Activated CD8-positive, alpha-beta T cell treated with anti-CD3 and anti-CD28 coated beads for 36 hours (primary cell): ENCODE measurements at regions not wholly inside any gene's neighbourhood (a gene's known extent, or its start where the extent isn't known, plus 50 kb on each side); places are given as distances from the start of the nearest gene placed in this dataset.
A peak's percentile ranks its signal among the peaks of the same experiment; 100 is the strongest.

Experiments
- ATAC-seq: fragments of 200-7000 bp; cut with Tn5 transposase; one replicate; pipeline ENCODE4 v1.10.0; 2021; ENCODE audit warnings: mild to moderate bottlenecking, moderate library complexity
- CTCF ChIA-PET: fragments of 350-600 bp; sonication (Branson Sonifier 250); formaldehyde crosslinking; loops from one replicate; lab custom pipeline; 2021; ENCODE audit warnings: antibody characterized with exemption; lab: Charles Lee
- POLR2A ChIA-PET: fragments of 350-600 bp; sonication (Branson Sonifier 250); formaldehyde crosslinking; loops from one replicate; lab custom pipeline; 2021; ENCODE audit warnings: antibody characterized with exemption; lab: Charles Lee
- DNase-seq: peaks from one replicate; pipeline ENCODE4 v3.0.0-alpha.2; 2020
- H3K27ac Mint-ChIP-seq: one replicate; pipeline ENCODE4 v1.8.0; 2021; ENCODE audit warnings: mild to moderate bottlenecking, mixed read lengths
- H3K27me3 Mint-ChIP-seq: one replicate; pipeline ENCODE4 v1.8.0; 2021; ENCODE audit warnings: mixed read lengths
- H3K36me3 Mint-ChIP-seq: one replicate; pipeline ENCODE4 v1.8.0; 2021; ENCODE audit warnings: low read depth, mixed read lengths
- H3K4me1 Mint-ChIP-seq: one replicate; pipeline ENCODE4 v1.8.0; 2021; ENCODE audit warnings: low read depth, mixed read lengths
- H3K4me3 Mint-ChIP-seq: one replicate; pipeline ENCODE4 v1.8.0; 2021; ENCODE audit warnings: mild to moderate bottlenecking, moderate library complexity, mixed read lengths
- H3K9me3 Mint-ChIP-seq: one replicate; pipeline ENCODE4 v1.8.0; 2021; ENCODE audit warnings: mixed read lengths
- CTCF ChIP-seq: fragments of 200-600 bp; IDR thresholded peaks from one replicate; pipeline ENCODE4 v1.8.0; 2022; ENCODE audit warnings: antibody characterized with exemption, mild to moderate bottlenecking
- intact Hi-C: fragments of 100-400 bp; cut with micrococcal nuclease; formaldehyde crosslinking; loops from one replicate; pipeline ENCODE4 v1.10.0; 2022

GRCh38 chr6:20310185-20310584, 91.5 kb upstream of the E2F3 start:
- TF ChIP-seq CTCF, result no peak
- Mint-ChIP-seq H3K4me1 (peaks cover 4% of the 10 kb centered on the region), H3K27me3 (no peaks in the 10 kb centered on the region), H3K27ac (no peak overlapping the region), H3K36me3 (no peaks in the 10 kb centered on the region), H3K4me3 (no peak overlapping the region), H3K9me3 (no peaks in the 10 kb centered on the region)
- CTCF ChIA-PET, result interaction anchor here (1.6 kb wide), 1 partner anchor 10 kb away, joined by 7 read pairs; no protein-coding TSS in a partner anchor
- intact Hi-C loops, result no loop called here
- DNase-seq, result no peak
- no peak for ATAC-seq
- POLR2A ChIA-PET, result no interaction called here

- ATAC-seq (no peak), DNase-seq (no peak)
- Mint-ChIP-seq H3K27ac (no peak overlapping the region), H3K4me3 (no peak overlapping the region), H3K27me3 (no peaks in the 10 kb centered on the region), H3K4me1 (peaks cover 4% of the 10 kb centered on the region), H3K9me3 (no peaks in the 10 kb centered on the region), H3K36me3 (no peaks in the 10 kb centered on the region)
- TF ChIP-seq CTCF, result no peak
- intact Hi-C loops, result no loop called here
- CTCF ChIA-PET, result interaction anchor here (1.2 kb wide), 1 partner anchor 22 kb away, joined by 3 read pairs; no protein-coding TSS in a partner anchor
- POLR2A ChIA-PET, result interaction anchor here (0.7 kb wide), 1 partner anchor 92 kb away, joined by 4 read pairs; no protein-coding TSS in a partner anchor
These were observed 89.1 kb upstream of the E2F3 start for GRCh38 chr6:20312606-20313005.

GRCh38 chr6:20313051-20313450, 88.6 kb upstream of the E2F3 start:
- ATAC-seq (peak; percentile 37), DNase-seq (no peak)
- Mint-ChIP-seq H3K27ac (no peak overlapping the region), H3K4me1 (peaks cover 4% of the 10 kb centered on the region), H3K27me3 (no peaks in the 10 kb centered on the region), H3K9me3 (no peaks in the 10 kb centered on the region), H3K4me3 (no peak overlapping the region), H3K36me3 (no peaks in the 10 kb centered on the region)
- ChIA-PET CTCF (interaction anchor here (1.2 kb wide), 1 partner anchor 22 kb away, joined by 3 read pairs; no protein-coding TSS in a partner anchor), POLR2A (interaction anchor here (0.7 kb wide), 1 partner anchor 92 kb away, joined by 4 read pairs; no protein-coding TSS in a partner anchor)
- no peak for TF ChIP-seq CTCF
- intact Hi-C loops, result no loop called here

- no peaks in the 10 kb centered on the region for H3K36me3 Mint-ChIP-seq
- CTCF ChIA-PET, result interaction anchor here (1.1 to 1.4 kb wide), 2 partner anchors 61 to 91 kb away, joined by 3 to 4 read pairs; no protein-coding TSS in a partner anchor
- POLR2A ChIA-PET, result no interaction called here
- ATAC-seq (no peak), DNase-seq (no peak)
- intact Hi-C loops, result no loop called here
- TF ChIP-seq CTCF, result no peak
- H3K27me3 Mint-ChIP-seq, result no peaks in the 10 kb centered on the region
- no peaks in the 10 kb centered on the region for H3K9me3 Mint-ChIP-seq
- peaks cover 4% of the 10 kb centered on the region for H3K4me1 Mint-ChIP-seq
- no peak overlapping the region for H3K4me3 Mint-ChIP-seq
- no peak overlapping the region for H3K27ac Mint-ChIP-seq
These were observed 87.6 kb upstream of the E2F3 start for GRCh38 chr6:20313960-20314530.
